Upper lobe of right lung (tissue), 1 donor: ENCODE measurements at regions not wholly inside any gene's neighbourhood (a gene's known extent, or its start where the extent isn't known, plus 50 kb on each side); places are given as distances from the start of the nearest gene placed in this dataset.

ENCODE experiments used
- ATAC-seq: fragments of 200-7000 bp; cut with Tn5 transposase; one replicate; pipeline ENCODE4 v1.9.1; 2020; ENCODE audit warnings: mild to moderate bottlenecking, moderate library complexity
- DNase-seq: peaks from one replicate; pipeline ENCODE4 v3.0.0-alpha.2; 2020
- H3K27ac ChIP-seq: fragments of 200-600 bp; one replicate; pipeline ENCODE4 v1.8.0; 2022
- H3K27me3 ChIP-seq: fragments of 200-600 bp; one replicate; pipeline ENCODE4 v1.8.0; 2022; ENCODE audit warnings: mild to moderate bottlenecking
- H3K36me3 ChIP-seq: fragments of 200-600 bp; one replicate; pipeline ENCODE4 v1.8.0; 2022
- H3K4me1 ChIP-seq: fragments of 200-600 bp; one replicate; pipeline ENCODE4 v1.8.0; 2022
- H3K4me3 ChIP-seq: fragments of 200-600 bp; one replicate; pipeline ENCODE4 v1.8.0; 2022; ENCODE audit warnings: mild to moderate bottlenecking
- H3K9me3 ChIP-seq: fragments of 200-600 bp; one replicate; pipeline ENCODE4 v1.8.0; 2022
- intact Hi-C: fragments of 100-400 bp; cut with DNase I; formaldehyde crosslinking; loops from one replicate; pipeline ENCODE4 v1.11.0; 2022
- TF ChIP-seq, protein P1 (sequence below): fragments of 200-600 bp; IDR thresholded peaks from one replicate; pipeline ENCODE4 v1.8.0; 2022; ENCODE audit warnings: antibody characterized with exemption
- donor health status: DM: no; HTN: yes; CAD: no; lungs with severe emphysema.

DNA sequence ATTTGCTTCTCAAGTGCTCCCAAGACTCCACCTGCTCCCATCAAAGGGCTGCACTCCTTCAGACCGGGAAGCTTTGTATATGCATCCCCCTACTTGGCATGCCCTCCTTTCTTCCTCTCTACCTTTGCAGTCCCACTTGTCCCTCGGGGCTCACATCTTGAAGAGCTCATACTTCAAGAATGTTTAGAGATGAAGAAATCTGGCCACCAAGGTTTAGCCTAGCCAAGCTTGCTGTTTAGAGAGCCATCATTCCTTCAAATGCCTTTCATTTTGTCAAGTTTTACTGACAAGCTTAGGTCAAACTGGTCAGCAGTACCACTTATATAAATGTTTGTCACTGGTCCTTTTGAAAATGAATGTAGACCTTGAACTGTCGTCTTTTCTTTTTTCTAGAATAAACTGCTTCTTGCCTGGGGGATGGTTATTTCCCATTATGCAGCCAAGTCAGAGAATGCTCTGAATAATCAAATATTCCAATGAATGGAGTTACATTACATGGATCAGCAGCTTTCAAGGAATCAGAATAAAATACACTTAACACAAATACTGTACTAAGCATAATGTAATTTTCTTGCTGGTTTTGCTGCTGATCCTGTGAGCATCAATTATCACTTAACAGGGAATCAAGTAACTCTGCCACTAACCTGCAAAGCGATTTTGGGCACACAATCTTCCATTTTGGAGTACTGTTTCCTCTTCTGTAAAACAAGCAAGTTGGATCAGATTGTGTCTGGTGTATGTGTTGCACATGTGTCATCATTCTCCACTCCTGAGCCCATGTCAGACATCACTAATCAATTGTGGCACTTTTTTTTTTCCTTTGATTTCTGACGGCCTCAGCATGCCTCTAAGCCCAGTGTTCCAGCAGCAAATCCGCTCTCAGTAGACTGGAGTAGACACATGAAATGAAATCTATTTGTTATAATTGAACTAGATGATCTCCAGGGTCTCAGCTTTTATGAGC lies 357.9 kb downstream of the PTEN start:
- ATAC-seq (no peak), DNase-seq (no peak)
- H3K27ac ChIP-seq: no peak overlapping the region
- TF ChIP-seq, protein P1, sequence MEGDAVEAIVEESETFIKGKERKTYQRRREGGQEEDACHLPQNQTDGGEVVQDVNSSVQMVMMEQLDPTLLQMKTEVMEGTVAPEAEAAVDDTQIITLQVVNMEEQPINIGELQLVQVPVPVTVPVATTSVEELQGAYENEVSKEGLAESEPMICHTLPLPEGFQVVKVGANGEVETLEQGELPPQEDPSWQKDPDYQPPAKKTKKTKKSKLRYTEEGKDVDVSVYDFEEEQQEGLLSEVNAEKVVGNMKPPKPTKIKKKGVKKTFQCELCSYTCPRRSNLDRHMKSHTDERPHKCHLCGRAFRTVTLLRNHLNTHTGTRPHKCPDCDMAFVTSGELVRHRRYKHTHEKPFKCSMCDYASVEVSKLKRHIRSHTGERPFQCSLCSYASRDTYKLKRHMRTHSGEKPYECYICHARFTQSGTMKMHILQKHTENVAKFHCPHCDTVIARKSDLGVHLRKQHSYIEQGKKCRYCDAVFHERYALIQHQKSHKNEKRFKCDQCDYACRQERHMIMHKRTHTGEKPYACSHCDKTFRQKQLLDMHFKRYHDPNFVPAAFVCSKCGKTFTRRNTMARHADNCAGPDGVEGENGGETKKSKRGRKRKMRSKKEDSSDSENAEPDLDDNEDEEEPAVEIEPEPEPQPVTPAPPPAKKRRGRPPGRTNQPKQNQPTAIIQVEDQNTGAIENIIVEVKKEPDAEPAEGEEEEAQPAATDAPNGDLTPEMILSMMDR: no peak
- H3K27me3 ChIP-seq: no peaks in the 10 kb centered on the region
- H3K9me3 ChIP-seq: no peaks in the 10 kb centered on the region
- no peaks in the 10 kb centered on the region for H3K36me3 ChIP-seq
- no peaks in the 10 kb centered on the region for H3K4me1 ChIP-seq
- no peak overlapping the region for H3K4me3 ChIP-seq
- intact Hi-C loops: no loop called here

DNA sequence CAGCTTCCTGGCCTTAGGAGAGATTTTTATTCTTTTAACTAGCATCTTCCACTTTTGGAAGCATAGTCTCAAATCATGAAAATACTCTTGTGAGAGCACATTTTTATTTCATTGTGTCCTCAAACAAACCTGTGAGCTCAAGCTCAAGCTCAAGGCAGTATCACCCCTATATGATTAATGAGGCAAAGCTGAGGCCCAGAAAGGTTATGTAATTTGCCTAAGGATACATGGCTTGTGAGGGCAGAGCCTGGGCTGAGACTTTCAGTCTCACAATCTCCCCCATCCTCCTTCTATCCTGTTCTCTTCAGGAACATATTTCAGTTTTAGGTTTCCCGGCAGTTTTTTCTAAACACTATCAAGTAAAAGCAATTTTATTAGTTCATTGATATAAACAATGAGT lies 359.5 kb downstream of the PTEN start:
- TF ChIP-seq, protein P1: no peak
- ATAC-seq: no peak

More for the DNA sequence above, 359.5 kb downstream of the PTEN start:
- H3K36me3 ChIP-seq: no peaks in the 10 kb centered on the region
- no peak for DNase-seq
- H3K4me3 ChIP-seq: no peak overlapping the region
- H3K4me1 ChIP-seq: no peaks in the 10 kb centered on the region
- no peak overlapping the region for H3K27ac ChIP-seq
- intact Hi-C loops: no loop called here
- H3K9me3 ChIP-seq: no peaks in the 10 kb centered on the region
- H3K27me3 ChIP-seq: no peaks in the 10 kb centered on the region
